ENCODE measurements at regions not wholly inside any gene's neighbourhood (a gene's known extent, or its start where the extent isn't known, plus 50 kb on each side); places are given as distances from the start of the nearest gene placed in this dataset.
"Not testable (repeated sequence)": the region's sequence is repeated elsewhere in the genome, so short reads cannot be mapped to it uniquely, and the experiment has no call there.

DNA sequence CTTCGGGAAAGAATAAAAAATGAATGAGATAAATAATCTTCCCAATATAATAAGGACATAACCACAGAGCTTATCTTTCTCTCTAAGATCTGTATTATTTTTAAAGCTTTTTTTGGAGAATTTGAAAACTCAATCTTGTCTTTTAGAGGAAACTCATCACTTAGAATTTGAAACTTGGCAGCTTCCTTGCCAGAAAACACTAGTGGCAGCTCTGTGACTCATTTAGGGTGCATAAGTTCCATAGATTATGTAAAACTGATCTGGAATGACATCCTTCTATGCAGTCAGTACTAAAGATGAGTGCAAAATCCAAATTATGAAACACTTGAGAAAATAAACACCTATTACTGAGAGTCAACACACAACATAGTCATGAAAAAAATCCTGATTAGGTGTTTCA is 848.0 kb downstream of the DACH1 start:
- no peak for DNase-seq (ENCODE audit: low read depth in 1 of 2, low spot score in 2 of 2)

DNA sequence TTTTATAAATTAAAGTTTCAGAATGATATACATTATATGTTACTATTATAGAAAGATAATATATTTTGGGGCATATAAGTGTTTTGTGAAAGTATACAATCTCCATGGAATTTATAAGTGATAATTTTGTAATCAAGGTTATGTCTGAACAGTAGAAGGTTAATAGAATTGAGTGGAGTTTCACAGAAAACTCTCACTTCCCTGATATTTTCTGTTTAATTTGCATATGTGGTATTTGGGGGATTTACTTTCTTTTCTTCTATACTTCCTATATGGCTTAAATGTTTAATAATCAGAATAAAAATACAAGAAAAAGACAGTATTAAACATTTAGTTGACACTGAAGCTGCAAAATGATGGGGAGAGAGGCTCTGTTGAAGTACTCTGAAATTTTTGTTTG is 848.5 kb downstream of the DACH1 start:
- no peaks in the 10 kb centered on the region for H3K27me3 ChIP-seq (replicated peaks)
- H3K4me3 ChIP-seq: no peak overlapping the region
- H3K4me1 ChIP-seq (replicated peaks): no peaks in the 10 kb centered on the region
- DNase-seq (ENCODE audit: low read depth in 1 of 2, low spot score in 2 of 2): no peak
- H3K27ac ChIP-seq: no peak overlapping the region
- H3K36me3 ChIP-seq: no peaks in the 10 kb centered on the region
- no peaks in the 10 kb centered on the region for H3K9me3 ChIP-seq (replicated peaks)

More for the DNA sequence above, 848.0 kb downstream of the DACH1 start:
- Histone ChIP-seq H3K27ac (no peak overlapping the region), H3K4me1 (replicated peaks) (no peaks in the 10 kb centered on the region), H3K36me3 (no peaks in the 10 kb centered on the region), H3K27me3 (replicated peaks) (no peaks in the 10 kb centered on the region), H3K4me3 (no peak overlapping the region), H3K9me3 (replicated peaks) (no peaks in the 10 kb centered on the region)

DNA sequence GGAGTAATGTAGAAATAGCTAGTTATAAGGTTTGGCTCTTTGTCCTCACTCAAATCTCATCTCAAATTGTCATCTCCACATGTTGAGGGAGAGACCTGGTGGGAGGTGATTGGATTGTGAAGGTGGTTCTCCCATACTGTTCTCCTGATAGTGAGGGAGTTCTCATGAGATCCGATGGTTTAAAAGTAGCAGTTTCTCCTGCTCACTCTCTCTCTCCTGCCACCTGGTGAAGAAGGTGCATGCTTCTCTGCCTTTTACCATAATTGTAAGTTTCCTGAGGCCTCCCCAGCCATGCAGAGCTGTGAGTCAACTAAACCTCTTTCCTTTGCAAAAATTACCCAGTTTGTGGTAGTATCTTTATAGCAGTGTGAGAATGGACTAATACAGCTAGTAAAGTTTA is 849.4 kb downstream of the DACH1 start:
- Histone ChIP-seq H3K4me1 (replicated peaks) (no peaks in the 10 kb centered on the region), H3K9me3 (replicated peaks) (no peaks in the 10 kb centered on the region), H3K27me3 (replicated peaks) (no peaks in the 10 kb centered on the region), H3K36me3 (no peaks in the 10 kb centered on the region), H3K4me3 (no peak overlapping the region), H3K27ac (no peak overlapping the region)
- no peak for DNase-seq (ENCODE audit: low read depth in 1 of 2, low spot score in 2 of 2)

DNA sequence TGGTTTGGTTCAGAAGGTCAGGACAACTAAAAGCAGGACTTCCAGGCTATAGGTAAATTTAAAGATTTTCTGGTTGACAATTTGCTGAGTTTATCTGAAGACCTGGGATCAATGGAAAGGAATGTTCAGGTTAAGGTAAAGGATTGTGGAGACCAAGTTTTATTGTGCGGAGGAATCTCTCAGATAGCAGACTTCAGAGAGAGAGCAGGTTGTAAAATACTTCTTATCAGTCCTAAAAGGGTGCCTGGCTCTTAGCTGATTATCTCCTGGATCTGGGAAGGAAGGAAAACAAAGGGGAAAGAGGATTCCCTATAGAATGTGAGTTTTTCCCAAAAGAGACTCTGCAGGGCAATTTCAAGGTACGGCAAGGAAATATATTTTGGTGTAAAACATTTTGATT is 851.5 kb downstream of the DACH1 start:
- Histone ChIP-seq H3K9me3 (replicated peaks) (no peaks in the 10 kb centered on the region), H3K27me3 (replicated peaks) (no peaks in the 10 kb centered on the region), H3K4me1 (replicated peaks) (no peaks in the 10 kb centered on the region), H3K4me3 (no peak overlapping the region), H3K36me3 (no peaks in the 10 kb centered on the region), H3K27ac (no peak overlapping the region)
- DNase-seq (ENCODE audit: low read depth in 1 of 2, low spot score in 2 of 2): no peak

DNA sequence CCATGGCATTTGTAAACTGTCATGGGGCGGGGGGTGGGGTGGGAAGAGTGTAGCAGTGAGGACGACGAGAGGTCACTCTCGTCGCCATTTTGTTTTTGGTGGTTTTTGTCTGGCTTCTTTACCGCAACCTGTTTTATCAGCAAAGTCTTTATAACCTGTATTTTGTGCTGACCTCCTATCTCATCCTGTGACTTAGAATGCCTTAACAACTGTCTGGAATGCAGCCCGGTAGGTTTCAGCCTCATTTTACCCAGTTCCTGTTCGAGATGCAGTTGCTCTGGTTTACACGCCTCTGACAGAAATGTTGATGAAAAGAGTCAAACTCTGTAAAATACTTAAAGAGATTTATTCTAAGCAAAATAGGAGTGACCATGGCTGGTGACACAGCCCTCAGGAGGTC is 852.0 kb downstream of the DACH1 start:
- Histone ChIP-seq H3K36me3 (no peaks in the 10 kb centered on the region), H3K27ac (no peak overlapping the region)
- DNase-seq (ENCODE audit: low read depth in 1 of 2, low spot score in 2 of 2): no peak

DNA sequence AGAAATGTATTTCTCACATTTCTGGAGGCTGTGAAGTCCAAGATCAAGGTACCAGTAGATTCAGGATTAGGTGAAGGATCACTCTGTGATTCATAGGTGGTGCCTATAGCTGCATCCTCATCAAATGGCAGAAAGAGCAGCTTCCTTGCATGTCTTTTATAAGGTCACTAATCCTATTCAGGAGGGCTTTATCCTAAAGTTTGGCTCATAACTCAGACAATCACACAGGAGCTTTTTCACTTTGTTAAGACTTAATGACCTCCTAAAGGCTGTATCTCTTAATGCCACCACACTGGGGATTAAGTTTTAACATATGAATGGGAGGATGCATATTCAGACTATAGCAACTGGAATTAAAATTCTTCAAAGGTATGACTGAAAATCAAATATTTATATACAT is 861.1 kb downstream of the DACH1 start:
- Histone ChIP-seq H3K27me3 (replicated peaks) (no peaks in the 10 kb centered on the region), H3K4me3 (no peak overlapping the region), H3K36me3 (no peaks in the 10 kb centered on the region), H3K4me1 (replicated peaks) (no peaks in the 10 kb centered on the region), H3K27ac (no peak overlapping the region), H3K9me3 (replicated peaks) (no peaks in the 10 kb centered on the region)
- no peak for DNase-seq (ENCODE audit: low read depth in 1 of 2, low spot score in 2 of 2)

More for the DNA sequence above, 852.0 kb downstream of the DACH1 start:
- no peaks in the 10 kb centered on the region for H3K4me1 ChIP-seq (replicated peaks)
- no peaks in the 10 kb centered on the region for H3K9me3 ChIP-seq (replicated peaks)
- no peak overlapping the region for H3K4me3 ChIP-seq
- H3K27me3 ChIP-seq (replicated peaks): no peaks in the 10 kb centered on the region

DNA sequence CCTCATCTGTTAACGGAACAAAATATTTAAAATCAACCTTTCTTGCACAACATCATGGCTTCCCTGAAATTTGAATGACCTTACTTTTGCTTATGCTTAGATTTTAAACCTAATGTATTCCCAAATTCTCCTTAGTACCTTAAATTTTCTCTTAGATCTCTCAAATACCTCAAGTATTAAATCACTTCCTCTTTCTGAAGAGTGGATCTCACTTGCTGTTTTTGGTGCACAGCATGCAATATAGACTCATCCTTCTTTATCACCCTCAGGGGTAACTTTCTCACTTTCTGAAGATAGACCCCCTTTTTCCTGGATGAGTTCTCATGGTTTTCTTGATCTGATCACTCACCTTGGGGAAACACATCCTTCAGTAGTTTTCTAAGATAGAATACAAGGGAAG is 871.7 kb downstream of the DACH1 start:
- Histone ChIP-seq H3K27ac (no peak overlapping the region), H3K4me1 (replicated peaks) (no peaks in the 10 kb centered on the region), H3K36me3 (no peaks in the 10 kb centered on the region), H3K9me3 (replicated peaks) (no peaks in the 10 kb centered on the region), H3K4me3 (no peak overlapping the region), H3K27me3 (replicated peaks) (no peaks in the 10 kb centered on the region)
- no peak for DNase-seq (ENCODE audit: low read depth in 1 of 2, low spot score in 2 of 2)

DNA sequence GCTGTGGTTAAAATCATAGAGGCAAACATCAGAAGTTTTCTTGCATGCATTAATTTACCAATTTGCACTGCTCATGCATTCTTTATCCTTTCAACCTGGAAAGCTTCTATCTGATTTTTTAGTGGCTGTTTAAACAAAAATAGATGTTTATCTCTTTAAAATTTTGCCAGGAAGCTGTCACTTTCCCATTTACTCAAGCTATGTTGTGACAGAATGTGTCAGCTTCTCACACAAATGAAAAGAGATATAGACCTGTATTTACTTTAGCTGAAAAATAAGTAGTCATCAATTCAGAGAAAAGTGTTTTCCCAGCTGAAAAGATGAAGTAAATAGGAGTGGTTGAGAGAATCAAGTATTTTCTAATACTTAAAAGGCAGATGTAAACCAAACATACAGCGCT is 872.8 kb downstream of the DACH1 start:
- no peaks in the 10 kb centered on the region for H3K36me3 ChIP-seq
- H3K27me3 ChIP-seq (replicated peaks): no peaks in the 10 kb centered on the region
- no peak overlapping the region for H3K27ac ChIP-seq
- no peaks in the 10 kb centered on the region for H3K9me3 ChIP-seq (replicated peaks)
- no peaks in the 10 kb centered on the region for H3K4me1 ChIP-seq (replicated peaks)
- H3K4me3 ChIP-seq: no peak overlapping the region
- DNase-seq (ENCODE audit: low read depth in 1 of 2, low spot score in 2 of 2): no peak

DNA sequence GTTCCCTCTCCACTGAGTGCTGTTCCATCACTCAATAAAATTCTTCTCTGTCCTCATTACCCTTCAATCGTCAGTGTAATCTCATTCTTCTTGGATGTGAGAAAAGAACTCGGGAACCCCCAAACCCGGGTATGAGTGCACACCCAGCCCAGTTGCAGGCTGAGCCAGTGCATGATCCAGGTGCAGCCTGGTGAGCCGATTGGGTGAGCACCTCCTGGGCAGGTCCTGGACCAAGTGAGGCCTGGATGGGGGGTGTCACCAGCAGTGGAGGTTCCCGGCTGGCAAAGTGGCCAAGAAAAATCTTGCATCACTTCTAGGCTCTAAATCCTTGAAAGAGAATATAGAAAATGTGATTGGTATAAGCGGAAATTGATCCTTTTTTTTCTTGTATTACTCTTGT is 878.8 kb upstream of the KLHL1 start:
- Histone ChIP-seq H3K4me3 (no peak overlapping the region), H3K36me3 (no peaks in the 10 kb centered on the region), H3K27ac (no peak overlapping the region), H3K4me1 (replicated peaks) (no peaks in the 10 kb centered on the region), H3K27me3 (replicated peaks) (no peaks in the 10 kb centered on the region), H3K9me3 (replicated peaks) (no peaks in the 10 kb centered on the region)
- DNase-seq (ENCODE audit: low read depth in 1 of 2, low spot score in 2 of 2): no peak

DNA sequence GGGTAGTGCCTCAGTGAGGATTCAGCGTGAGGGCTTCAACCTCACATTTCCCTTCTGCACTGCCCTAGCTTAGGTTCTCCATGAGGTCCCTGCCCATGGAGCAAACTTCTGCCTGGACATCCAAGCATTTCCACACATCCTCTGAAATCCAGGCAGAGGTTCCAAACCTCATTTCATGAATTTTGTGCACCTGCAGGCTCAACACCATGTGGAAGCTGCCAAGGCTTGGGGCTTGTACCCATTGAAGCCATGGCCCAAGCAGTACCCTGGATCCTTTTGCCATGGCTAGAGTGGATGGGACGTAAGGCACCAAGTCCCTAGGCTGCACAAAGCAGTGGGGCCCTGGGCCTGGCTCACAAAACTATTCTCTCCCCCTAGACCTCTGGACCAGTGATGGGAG is 877.1 kb upstream of the KLHL1 start:
- no peak for DNase-seq (ENCODE audit: low read depth in 1 of 2, low spot score in 2 of 2)
- no peaks in the 10 kb centered on the region for H3K9me3 ChIP-seq (replicated peaks)
- H3K27ac ChIP-seq: no peak overlapping the region
- no peaks in the 10 kb centered on the region for H3K36me3 ChIP-seq
- H3K27me3 ChIP-seq (replicated peaks): no peaks in the 10 kb centered on the region
- H3K4me1 ChIP-seq (replicated peaks): no peaks in the 10 kb centered on the region
- no peak overlapping the region for H3K4me3 ChIP-seq

DNA sequence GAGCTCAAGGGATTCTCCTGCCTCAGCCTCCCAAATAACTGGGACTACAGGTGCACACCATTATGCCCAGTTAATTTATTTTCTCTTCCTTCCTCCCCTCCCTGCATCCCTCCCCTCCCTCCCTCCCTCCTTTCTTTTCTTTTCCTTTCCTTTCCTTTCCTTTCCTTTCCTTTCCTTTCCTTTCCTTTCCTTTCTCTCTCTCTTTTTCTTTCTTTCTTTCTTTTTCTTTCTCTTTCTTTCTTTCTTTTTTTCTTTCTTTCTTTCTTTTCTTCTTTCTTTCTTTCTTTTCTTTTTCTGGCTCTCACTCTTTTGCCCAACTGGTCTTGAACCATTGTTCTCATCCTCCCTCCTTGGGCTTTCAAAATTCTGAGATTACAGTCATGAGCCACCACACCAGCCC is 873.0 kb upstream of the KLHL1 start:
- H3K27me3 ChIP-seq (replicated peaks); H3K4me1 ChIP-seq (replicated peaks); DNase-seq (ENCODE audit: low read depth in 1 of 2, low spot score in 2 of 2); H3K27ac ChIP-seq; H3K4me3 ChIP-seq; H3K36me3 ChIP-seq; H3K9me3 ChIP-seq (replicated peaks): not testable (repeated sequence)

DNA sequence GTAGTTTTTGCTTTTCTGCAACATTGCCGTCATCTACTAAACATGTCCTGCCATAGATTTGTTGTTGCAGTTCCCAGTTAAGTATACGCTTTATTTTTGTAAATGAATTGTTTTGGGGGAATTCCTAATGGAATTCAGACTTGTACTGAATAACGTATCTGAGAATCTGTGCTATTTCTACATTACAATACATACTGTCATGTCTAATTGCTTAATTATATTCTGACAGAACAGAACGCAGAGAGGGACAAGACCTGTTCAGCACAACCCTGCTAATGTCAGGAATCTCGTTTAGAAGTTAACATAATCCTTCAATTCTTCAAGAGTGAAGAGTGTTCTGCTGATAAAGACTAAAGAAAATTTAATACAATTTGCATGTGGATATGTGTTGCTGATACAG is 861.1 kb upstream of the KLHL1 start:
- H3K4me3 ChIP-seq: no peak overlapping the region
- no peaks in the 10 kb centered on the region for H3K4me1 ChIP-seq (replicated peaks)
- no peaks in the 10 kb centered on the region for H3K9me3 ChIP-seq (replicated peaks)
- no peak overlapping the region for H3K27ac ChIP-seq
- H3K27me3 ChIP-seq (replicated peaks): no peaks in the 10 kb centered on the region
- H3K36me3 ChIP-seq: no peaks in the 10 kb centered on the region
- no peak for DNase-seq (ENCODE audit: low read depth in 1 of 2, low spot score in 2 of 2)

DNA sequence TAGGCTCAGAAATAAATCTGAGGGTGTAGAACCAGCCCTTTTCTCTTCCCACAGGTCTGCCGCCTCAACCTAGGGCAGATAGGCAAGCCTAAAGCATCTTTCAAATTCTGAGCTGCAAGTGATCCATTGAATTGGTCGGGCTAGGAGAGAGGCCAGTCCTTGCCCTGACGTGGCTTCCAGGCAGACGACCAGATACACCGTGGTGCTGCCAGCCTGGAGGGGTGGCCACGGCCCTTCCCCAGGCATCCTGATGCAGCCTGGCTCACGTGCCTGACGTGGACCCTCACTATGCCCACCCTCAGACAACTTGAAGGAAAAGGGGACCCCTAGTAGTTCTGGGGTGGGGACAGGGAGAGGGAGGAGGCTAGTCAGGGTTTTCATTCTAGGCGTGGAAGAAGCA is 859.3 kb upstream of the KLHL1 start:
- H3K4me1 ChIP-seq (replicated peaks): no peaks in the 10 kb centered on the region
- no peaks in the 10 kb centered on the region for H3K9me3 ChIP-seq (replicated peaks)
- no peak overlapping the region for H3K4me3 ChIP-seq
- H3K36me3 ChIP-seq: no peaks in the 10 kb centered on the region
- H3K27me3 ChIP-seq (replicated peaks): no peaks in the 10 kb centered on the region
- DNase-seq (ENCODE audit: low read depth in 1 of 2, low spot score in 2 of 2): no peak
- no peak overlapping the region for H3K27ac ChIP-seq

DNA sequence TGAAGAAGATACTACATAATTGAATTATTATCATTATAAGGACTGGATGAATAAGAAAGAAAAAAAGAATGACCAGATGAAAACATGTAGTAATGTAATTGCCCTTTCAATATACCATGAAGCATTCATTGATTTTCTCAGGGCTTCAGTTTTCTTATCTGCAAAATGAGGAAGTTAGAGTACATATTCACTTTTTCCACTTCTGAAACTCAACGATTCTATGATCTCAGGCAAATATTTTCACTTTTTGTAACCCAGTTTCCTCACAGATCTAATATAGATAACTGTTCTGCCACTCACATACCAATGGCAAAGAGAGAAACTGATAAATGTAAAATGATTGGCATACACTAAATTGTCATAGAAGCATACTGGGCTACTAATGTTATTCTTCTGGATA is 856.6 kb upstream of the KLHL1 start:
- no peaks in the 10 kb centered on the region for H3K27me3 ChIP-seq (replicated peaks)
- DNase-seq (ENCODE audit: low read depth in 1 of 2, low spot score in 2 of 2): no peak
- no peak overlapping the region for H3K27ac ChIP-seq
- no peaks in the 10 kb centered on the region for H3K9me3 ChIP-seq (replicated peaks)
- H3K4me3 ChIP-seq: no peak overlapping the region
- H3K36me3 ChIP-seq: no peaks in the 10 kb centered on the region
- no peaks in the 10 kb centered on the region for H3K4me1 ChIP-seq (replicated peaks)

DNA sequence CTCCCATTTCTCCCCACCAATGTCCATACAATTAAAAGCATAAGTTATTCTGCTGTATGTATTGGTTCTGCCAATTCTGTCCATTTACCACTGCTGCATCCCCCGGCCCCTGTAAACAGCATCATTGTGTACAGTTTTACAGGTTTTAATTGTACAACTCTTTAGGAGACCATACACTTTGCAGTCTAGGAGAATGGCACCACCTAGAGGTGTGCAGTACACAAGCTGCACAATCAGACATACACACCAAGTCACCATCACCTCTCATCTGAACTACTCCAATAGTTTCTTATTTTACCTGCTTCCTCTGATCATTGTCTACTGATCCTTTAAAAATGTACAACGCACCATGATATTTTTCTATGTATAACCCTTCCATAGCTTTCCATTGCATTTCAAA is 855.9 kb upstream of the KLHL1 start:
- Histone ChIP-seq H3K4me1 (replicated peaks) (no peaks in the 10 kb centered on the region), H3K27ac (no peak overlapping the region), H3K9me3 (replicated peaks) (no peaks in the 10 kb centered on the region), H3K36me3 (no peaks in the 10 kb centered on the region), H3K27me3 (replicated peaks) (no peaks in the 10 kb centered on the region), H3K4me3 (no peak overlapping the region)
- DNase-seq (ENCODE audit: low read depth in 1 of 2, low spot score in 2 of 2): no peak
